ENCODE measurements at regions not wholly inside any gene's neighbourhood (a gene's known extent, or its start where the extent isn't known, plus 50 kb on each side); places are given as distances from the start of the nearest gene placed in this dataset.
"Not testable (repeated sequence)": the region's sequence is repeated elsewhere in the genome, so short reads cannot be mapped to it uniquely, and the experiment has no call there.

DNA sequence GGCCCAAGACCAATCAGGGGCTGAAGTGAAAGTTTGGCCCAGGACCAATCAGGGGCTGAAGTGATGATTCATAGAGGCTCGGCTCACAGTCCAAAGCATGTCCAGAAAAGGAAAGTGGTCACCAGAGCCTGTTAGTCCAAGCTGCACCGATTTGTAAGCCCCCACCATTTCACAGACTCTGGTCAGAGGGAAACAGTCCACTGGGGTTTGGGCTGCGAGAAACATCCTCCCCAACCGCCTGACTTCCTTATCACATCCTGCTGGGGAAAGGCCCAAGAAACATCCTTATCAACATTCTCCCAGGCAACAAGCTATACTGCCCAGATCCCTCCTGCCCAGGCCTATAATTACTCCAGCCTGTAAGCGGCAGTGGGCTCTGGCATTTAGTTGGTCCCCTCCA lies 388.1 kb downstream of the CNTNAP3B start:
- not testable (repeated sequence) for H3K4me3 ChIP-seq
- peak in 1 of 2 donors; percentile 12 for TF ChIP-seq EP300 (IDR thresholded peaks at IDR 0.05)
- peak overlapping the region in 1 of 4 donors; percentile 40 for H3K27ac ChIP-seq

DNA sequence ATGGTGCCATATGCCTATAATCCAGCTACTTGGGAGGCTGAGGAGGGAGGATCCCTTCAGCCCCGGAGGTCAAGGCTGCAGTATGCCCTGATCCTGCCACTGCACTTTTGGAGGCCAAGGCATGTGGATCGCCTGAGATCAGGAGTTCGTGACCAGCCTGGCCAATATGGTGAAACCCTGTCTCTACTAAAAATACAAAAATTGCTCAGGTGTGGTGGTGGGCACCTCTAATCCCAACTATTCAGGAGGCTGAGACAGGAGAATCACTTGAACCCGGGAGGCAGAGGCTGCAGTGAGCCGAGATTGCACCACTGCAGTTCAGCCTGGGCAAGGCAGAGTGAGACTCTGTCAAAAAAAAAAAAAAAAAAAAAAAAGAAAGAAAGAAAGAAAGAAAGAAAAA lies 390.5 kb downstream of the CNTNAP3B start:
- H3K27ac ChIP-seq; DNase-seq (ENCODE audit: low spot score in 2 of 2); H3K4me3 ChIP-seq; H3K36me3 ChIP-seq; H3K9me3 ChIP-seq; H3K27me3 ChIP-seq; H3K4me1 ChIP-seq: not testable (repeated sequence)
- WGBS, 2 donors = 97 to 98% methylated on average over 5 of the region's 5 CpGs

More for the DNA sequence above, 388.1 kb downstream of the CNTNAP3B start:
- H3K4me1 ChIP-seq; H3K27me3 ChIP-seq; DNase-seq (ENCODE audit: low spot score in 2 of 2); H3K36me3 ChIP-seq; H3K9me3 ChIP-seq: not testable (repeated sequence)
- 0 to 6% methylated on average over 3 to 4 of the region's 5 CpGs for WGBS, 2 donors

DNA sequence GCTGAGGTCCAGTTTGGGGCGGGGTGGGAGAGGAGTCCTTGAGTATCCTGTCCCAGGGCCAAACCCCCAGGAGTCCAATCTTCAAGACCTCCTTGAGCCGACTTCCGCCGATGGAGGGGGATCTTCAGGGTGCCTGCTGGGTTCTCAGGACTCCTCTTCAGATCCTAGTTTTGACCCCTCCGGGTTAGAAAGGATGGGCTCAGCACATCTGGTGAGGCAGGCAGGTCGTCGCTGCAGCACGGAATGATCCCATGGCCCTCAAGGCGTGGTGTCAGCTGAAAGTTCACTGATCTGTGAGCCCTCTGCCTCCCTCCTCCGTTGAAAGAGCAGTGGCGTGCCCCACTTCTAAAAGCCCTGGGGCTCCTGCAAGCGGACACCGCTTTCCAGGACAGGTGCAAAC lies 430.0 kb downstream of the CNTNAP3B start:
- not testable (repeated sequence) for H3K4me3 ChIP-seq; H3K9me3 ChIP-seq; DNase-seq (ENCODE audit: low spot score in 2 of 2); H3K27ac ChIP-seq; H3K27me3 ChIP-seq; H3K36me3 ChIP-seq; H3K4me1 ChIP-seq
- 93 to 97% methylated on average over 3 to 7 of the region's 13 CpGs for WGBS, 2 donors

DNA sequence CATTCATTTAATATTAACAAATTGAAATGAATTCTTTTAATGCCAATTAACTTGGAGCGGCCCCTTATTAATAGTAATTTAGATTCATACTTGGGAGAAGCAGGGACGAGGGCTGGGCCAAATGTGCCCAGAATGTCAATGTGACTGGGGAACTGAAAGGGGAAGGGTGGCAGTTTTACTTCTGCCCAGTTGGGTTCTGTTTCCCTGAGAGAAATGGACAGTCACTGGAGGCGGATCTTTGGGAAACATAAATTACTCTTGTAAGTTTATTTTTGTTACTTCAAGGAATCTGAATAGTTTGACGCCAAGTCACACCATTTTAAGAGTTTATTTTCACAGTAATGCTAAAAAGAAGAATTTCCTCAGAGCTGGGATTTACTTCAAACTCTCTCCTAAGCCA lies 432.1 kb downstream of the CNTNAP3B start:
- not testable (repeated sequence) for H3K4me1 ChIP-seq; H3K9me3 ChIP-seq; DNase-seq (ENCODE audit: low spot score in 2 of 2); H3K36me3 ChIP-seq; H3K27me3 ChIP-seq; H3K27ac ChIP-seq; H3K4me3 ChIP-seq
- 51 to 59% methylated on average over 3 to 4 of the region's 4 CpGs for whole genome bisulfite sequencing, 2 donors

DNA sequence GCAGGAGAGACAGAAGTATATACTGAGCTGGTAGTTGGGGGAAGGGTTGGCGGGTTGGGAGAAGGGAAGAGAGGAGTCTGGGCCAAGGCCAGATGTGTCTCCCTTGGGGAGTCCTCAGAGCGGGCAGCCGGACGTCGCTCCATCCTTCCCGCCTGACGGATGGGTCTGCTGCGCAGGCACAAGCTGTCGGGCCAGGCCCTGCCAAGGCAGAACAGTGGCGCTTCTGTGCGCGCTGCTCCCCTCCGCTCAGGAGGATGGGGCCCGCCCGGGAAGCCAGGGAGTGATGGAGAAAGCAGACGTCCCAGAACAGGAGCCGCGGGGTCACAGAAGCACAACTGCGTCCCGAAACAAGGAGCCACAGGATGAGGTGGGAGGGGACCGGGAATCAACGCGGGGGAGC lies 449.9 kb downstream of the CNTNAP3B start:
- not testable (repeated sequence) for H3K27ac ChIP-seq; H3K27me3 ChIP-seq; H3K9me3 ChIP-seq; H3K4me3 ChIP-seq; DNase-seq (ENCODE audit: low spot score in 2 of 2); H3K36me3 ChIP-seq; H3K4me1 ChIP-seq
- WGBS, 2 donors = 2 to 4% methylated on average over 7 to 15 of the region's 23 CpGs

DNA sequence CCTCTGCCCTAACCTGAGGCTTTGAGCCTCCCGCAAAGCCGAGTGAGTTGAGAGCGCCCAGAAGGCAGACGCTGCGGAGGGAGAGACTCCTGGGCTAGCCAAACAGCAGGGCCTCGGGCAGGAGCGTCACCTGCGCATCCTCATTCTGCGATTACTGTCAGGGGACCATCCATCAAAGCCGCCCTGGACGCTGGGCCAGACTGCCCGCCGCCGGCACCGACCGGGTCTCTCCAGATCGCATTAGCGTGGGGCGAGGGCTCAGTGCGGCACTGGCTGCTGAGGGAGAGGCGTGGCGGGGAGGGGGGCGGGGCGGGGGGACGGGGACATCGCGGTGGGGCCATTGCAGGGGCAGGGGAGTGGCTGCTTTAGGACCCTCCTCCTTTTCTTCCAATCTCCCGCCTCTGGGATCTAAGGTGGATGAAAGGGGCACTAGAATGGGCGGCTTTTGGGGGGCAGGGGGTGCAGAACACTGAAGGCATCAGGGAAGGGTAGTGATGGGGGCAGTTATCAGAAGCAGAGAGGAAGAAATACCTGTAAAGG lies 465.7 kb downstream of the CNTNAP3B start:
- WGBS, 2 donors = 38% methylated on average over 3 of the region's 29 CpGs; no CpG with 5 or more reads in 1 of the 2 donors
- H3K36me3 ChIP-seq; H3K4me1 ChIP-seq; H3K4me3 ChIP-seq; H3K27ac ChIP-seq; H3K27me3 ChIP-seq; DNase-seq (ENCODE audit: low spot score in 2 of 2); H3K9me3 ChIP-seq: not testable (repeated sequence)

DNA sequence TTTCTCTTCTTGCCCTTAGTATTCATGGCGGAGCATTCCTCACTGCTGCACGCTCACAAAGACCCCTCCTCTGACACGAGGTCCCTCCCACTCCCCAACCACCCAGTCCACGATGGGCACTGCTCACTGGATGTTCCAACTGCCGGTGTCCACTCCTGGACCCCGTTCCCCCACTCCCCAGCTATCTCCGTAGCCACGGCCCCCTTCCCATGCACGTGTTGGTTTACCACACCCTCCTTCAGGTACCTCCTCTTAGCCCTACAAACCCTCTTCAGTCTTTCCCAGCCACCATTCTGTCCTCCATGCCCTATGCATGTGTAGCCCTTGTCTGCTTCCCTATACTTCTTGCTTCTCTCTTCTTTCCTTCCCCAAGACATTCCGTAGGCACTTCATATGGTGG lies 469.6 kb upstream of the ZNG1F start:
- H3K4me1 ChIP-seq; DNase-seq (ENCODE audit: low spot score in 2 of 2); H3K27ac ChIP-seq; H3K36me3 ChIP-seq; H3K27me3 ChIP-seq; H3K4me3 ChIP-seq; H3K9me3 ChIP-seq: not testable (repeated sequence)
- 85 to 94% methylated on average over 3 to 4 of the region's 10 CpGs for WGBS, 2 donors

DNA sequence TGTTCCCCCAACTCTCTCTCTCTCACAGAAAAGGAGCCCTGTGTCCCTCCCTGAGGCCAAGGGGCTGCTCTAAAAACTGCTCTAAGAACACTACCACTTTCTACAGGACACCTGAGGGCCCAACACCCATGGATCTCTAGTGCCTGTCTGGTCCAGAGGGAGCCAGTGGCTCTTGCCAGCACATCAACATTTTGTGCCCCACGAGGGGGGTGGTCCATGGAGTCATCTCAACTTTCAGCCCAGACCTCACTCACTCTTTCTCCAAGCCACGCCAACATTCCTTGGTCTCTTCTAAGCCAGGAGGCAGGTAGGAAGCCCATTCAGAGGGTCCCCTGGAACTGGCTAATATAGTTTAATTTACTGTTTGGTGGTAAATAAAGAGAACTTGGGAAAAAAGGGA lies 469.0 kb upstream of the ZNG1F start:
- not testable (repeated sequence) for H3K27ac ChIP-seq; H3K9me3 ChIP-seq; H3K4me3 ChIP-seq; H3K4me1 ChIP-seq; DNase-seq (ENCODE audit: low spot score in 2 of 2); H3K36me3 ChIP-seq; H3K27me3 ChIP-seq
- 61 to 78% methylated on average over 2 of the region's 2 CpGs for WGBS, 2 donors

DNA sequence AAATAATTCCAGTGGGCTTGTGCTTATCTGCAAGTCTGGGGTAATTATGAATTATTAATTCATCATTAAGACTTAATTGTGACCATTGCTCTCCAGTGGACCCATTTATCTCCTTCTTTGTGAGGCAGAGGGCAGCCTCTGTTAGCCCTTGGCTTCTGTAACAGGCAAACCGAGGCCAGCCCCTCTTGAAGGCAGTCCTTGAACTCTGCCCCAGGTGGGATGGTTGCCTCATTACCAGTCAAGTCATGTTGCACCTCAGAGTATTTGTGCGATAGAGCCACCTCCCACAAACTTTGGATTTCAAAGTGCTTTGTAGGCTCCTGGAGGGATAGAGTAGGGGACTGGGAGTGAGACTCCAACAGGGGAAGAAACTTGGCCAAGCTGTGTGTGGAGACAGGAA lies 468.0 kb upstream of the ZNG1F start:
- not testable (repeated sequence) for H3K4me3 ChIP-seq; H3K4me1 ChIP-seq; DNase-seq (ENCODE audit: low spot score in 2 of 2)

DNA sequence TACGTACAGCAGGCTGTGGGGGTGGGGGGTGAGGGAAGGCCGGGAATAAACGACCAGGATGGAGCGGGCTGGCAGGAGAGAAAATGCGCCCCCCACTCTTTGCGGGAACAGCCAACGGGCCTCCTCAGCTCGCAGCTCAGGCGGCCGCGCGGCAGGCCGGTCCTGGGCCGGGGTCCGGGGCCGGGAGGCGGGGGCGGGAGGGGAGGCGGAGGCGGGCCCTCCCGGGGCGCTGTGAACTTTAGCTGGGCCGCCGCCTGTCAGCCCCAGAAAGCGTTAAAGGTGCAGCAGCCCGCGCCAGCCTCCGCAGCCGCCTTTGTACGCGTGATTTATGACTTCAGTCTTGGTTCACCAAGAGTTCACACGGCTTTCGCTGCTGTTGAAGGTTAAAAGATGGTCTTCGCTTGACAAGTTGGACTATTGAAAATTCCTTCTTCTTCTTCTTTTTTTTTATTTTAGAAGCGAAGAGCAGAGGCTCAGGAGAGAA lies 466.0 kb upstream of the ZNG1F start:
- Histone ChIP-seq H3K27ac (peak overlapping the region in 2 of 4 donors; percentile 40 to 80), H3K4me3 (peak overlapping the region in 1 of 4 donors; percentile 29)
- DNase-seq (ENCODE audit: low spot score in 2 of 2); H3K4me1 ChIP-seq; H3K9me3 ChIP-seq; H3K36me3 ChIP-seq; H3K27me3 ChIP-seq: not testable (repeated sequence)
- WGBS, 2 donors = 11 to 29% methylated on average over 19 to 21 of the region's 35 CpGs

More for the DNA sequence above, 468.0 kb upstream of the ZNG1F start:
- H3K27ac ChIP-seq, H3K27me3 ChIP-seq, H3K36me3 ChIP-seq, H3K9me3 ChIP-seq: not testable (repeated sequence)
- WGBS, 2 donors = 87 to 91% methylated on average over 2 of the region's 2 CpGs

DNA sequence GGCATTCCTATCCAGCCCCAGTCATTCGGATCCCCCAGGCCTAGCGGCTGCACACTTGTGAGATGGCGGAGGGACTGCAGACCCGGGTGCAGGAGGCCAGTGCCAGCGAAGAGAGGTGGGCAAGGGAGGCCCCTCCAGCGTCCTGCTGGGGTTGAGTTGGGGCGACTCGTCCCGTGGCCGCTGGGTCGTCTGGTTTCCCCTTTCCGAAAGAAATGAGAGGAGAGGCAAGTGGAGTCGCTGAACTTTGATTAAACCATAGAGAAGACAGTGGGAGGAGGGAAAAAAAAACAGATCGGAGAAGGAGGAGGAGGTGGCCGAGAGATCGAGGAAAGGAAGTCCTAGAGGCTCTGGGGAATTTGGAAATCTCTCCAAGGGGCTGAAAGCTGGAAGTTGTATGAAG lies 465.2 kb upstream of the ZNG1F start:
- Histone ChIP-seq H3K4me3 (peak overlapping the region in 1 of 4 donors; percentile 23), H3K27ac (peak overlapping the region in 2 of 4 donors; percentile 72 to 80)
- not testable (repeated sequence) for H3K9me3 ChIP-seq; DNase-seq (ENCODE audit: low spot score in 2 of 2); H3K4me1 ChIP-seq; H3K27me3 ChIP-seq; H3K36me3 ChIP-seq
- 33% methylated on average over 15 to 16 of the region's 16 CpGs for WGBS, 2 donors

DNA sequence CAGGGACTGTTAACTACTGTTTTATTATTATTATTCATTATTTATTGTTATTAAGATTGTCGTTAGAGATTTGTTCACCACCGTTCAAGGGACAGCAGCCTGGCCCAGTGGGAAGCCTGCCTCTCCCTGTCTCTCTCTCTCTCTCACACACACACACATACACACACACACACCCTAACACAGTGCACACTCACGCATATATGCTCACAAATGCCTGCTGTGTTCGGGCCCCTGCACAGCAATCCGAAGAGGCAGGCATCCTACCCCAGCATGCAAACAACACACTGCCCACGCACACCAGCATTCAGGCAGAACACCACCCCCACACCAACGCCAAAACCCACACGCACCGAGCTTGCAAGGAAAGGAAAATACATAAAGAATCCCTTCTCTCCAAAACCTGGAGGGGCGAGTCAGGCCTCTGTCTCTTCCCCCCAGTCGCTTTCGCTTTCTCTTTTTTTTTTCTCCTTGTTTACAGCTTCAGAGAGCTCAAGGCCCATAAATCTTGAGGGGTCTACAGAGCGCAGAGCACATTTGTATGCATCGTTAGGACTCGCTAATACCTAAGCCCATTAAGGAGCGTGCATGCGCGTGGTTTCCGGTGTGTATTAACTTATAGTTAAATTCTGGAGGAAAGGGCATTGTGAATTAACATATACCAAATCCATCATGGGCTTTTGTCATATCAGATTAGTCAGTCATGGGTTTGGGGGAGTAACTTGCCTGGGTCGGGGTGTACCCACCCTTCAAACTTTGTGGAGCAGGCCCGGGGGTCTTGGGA lies 464.6 kb upstream of the ZNG1F start:
- not testable (repeated sequence) for H3K9me3 ChIP-seq; H3K27me3 ChIP-seq; H3K36me3 ChIP-seq; H3K4me1 ChIP-seq; DNase-seq (ENCODE audit: low spot score in 2 of 2)
- Histone ChIP-seq H3K4me3 (peak overlapping the region in 2 of 4 donors; percentile 12 to 24), H3K27ac (peak overlapping the region in 2 of 4 donors; percentile 64 to 72)
- WGBS, 2 donors = 18 to 23% methylated on average over 9 of the region's 21 CpGs

DNA sequence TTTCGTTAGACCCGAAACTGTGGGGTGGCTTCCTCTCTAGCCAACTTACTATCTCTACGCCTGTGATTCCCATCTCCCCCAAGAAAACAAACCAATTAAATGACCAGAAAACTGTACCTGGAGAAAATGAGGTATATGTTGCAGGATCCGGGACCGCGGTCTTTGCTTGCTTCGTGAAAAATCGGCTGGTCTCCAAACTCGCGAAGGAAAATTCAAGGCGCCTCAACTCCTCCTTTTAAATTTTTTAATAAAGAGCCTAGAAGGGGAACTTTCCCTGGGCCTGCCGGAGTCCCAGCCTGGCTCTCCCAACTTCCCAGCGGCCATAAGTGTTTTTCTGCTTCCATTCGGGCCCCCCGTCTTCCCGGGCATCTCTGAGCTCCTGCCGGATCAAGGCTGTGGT lies 463.7 kb upstream of the ZNG1F start:
- not testable (repeated sequence) for H3K27me3 ChIP-seq; H3K36me3 ChIP-seq; H3K4me3 ChIP-seq; DNase-seq (ENCODE audit: low spot score in 2 of 2); H3K9me3 ChIP-seq; H3K4me1 ChIP-seq
- H3K27ac ChIP-seq = peak overlapping the region in 2 of 4 donors; percentile 52 to 64
- 69 to 85% methylated on average over 15 to 16 of the region's 17 CpGs for WGBS, 2 donors
